H9 (cell line): ENCODE measurements at regions not wholly inside any gene's neighbourhood (a gene's known extent, or its start where the extent isn't known, plus 50 kb on each side); places are given as distances from the start of the nearest gene placed in this dataset.

Experiments
- DNase-seq: peaks from one replicate; pipeline ENCODE4 v3.0.0-alpha.2; 2017
- H2AFZ ChIP-seq: one replicate; pipeline ENCODE4 v1.6.1; 2013; ENCODE audit warnings: mild to moderate bottlenecking, low read length, control low read depth, moderate library complexity
- H2AK5ac ChIP-seq: 2 replicates; pipeline ENCODE4 v1.6.1; 2013; ENCODE audit warnings: low read length, control low read depth, mixed read lengths; ENCODE audit not compliant: insufficient read length
- H2BK120ac ChIP-seq: one replicate; pipeline ENCODE4 v1.6.1; 2013; ENCODE audit warnings: low read depth, mild to moderate bottlenecking, low read length, control low read depth, inconsistent platforms; ENCODE audit not compliant: poor library complexity, severe bottlenecking
- H2BK12ac ChIP-seq: 2 replicates; pipeline ENCODE4 v1.6.1; 2013; ENCODE audit warnings: low read length, control low read depth, mixed read lengths, low read depth; ENCODE audit not compliant: insufficient read length
- H2BK15ac ChIP-seq: 2 replicates; pipeline ENCODE4 v1.6.1; 2013; ENCODE audit warnings: low read depth, low read length, control low read depth
- H2BK20ac ChIP-seq: one replicate; pipeline ENCODE4 v1.6.1; 2013; ENCODE audit warnings: low read depth, mild to moderate bottlenecking, low read length, control low read depth, inconsistent platforms; ENCODE audit not compliant: poor library complexity, severe bottlenecking
- H2BK5ac ChIP-seq: 2 replicates; pipeline ENCODE4 v1.6.1; 2013; ENCODE audit warnings: low read length, control low read depth, mixed read lengths; ENCODE audit not compliant: insufficient read length
- H3K14ac ChIP-seq: 2 replicates; pipeline ENCODE4 v1.6.1; 2013; ENCODE audit warnings: low read length, control low read depth; ENCODE audit not compliant: insufficient read depth
- H3K18ac ChIP-seq: 2 replicates; pipeline ENCODE4 v1.6.1; 2013; ENCODE audit warnings: low read depth, mild to moderate bottlenecking, mixed read lengths, low read length, control low read depth; ENCODE audit not compliant: insufficient read length
- H3K23ac ChIP-seq: 2 replicates; pipeline ENCODE4 v1.6.1; 2013; ENCODE audit warnings: low read length, control low read depth, mixed read lengths, low read depth; ENCODE audit not compliant: insufficient read length
- H3K23me2 ChIP-seq: 2 replicates; pipeline ENCODE4 v1.6.1; 2013; ENCODE audit warnings: low read depth, mild to moderate bottlenecking, mixed read lengths, low read length, control low read depth; ENCODE audit not compliant: insufficient read length, poor library complexity, severe bottlenecking
- H3K27ac ChIP-seq: 2 replicates; pipeline ENCODE4 v1.5.1; 2013; ENCODE audit warnings: low read length, control low read depth, mixed read lengths, low read depth; ENCODE audit not compliant: insufficient read length
- H3K27me3 ChIP-seq: 2 replicates; pipeline ENCODE4 v1.6.1; 2013; ENCODE audit warnings: low read length, control low read depth, inconsistent platforms; ENCODE audit not compliant: insufficient read depth
- H3K4ac ChIP-seq: 2 replicates; pipeline ENCODE4 v1.6.1; 2013; ENCODE audit warnings: low read depth, mild to moderate bottlenecking, control low read depth, inconsistent platforms, low read length, moderate library complexity
- H3K4me1 ChIP-seq: 2 replicates; pipeline ENCODE4 v1.6.1; 2013; ENCODE audit warnings: low read length, control low read depth, inconsistent platforms; ENCODE audit not compliant: insufficient read depth
- H3K4me2 ChIP-seq: 2 replicates; pipeline ENCODE4 v1.6.1; 2013; ENCODE audit warnings: low read length, control low read depth, mixed read lengths; ENCODE audit not compliant: insufficient read length, insufficient read depth
- H3K56ac ChIP-seq: 2 replicates; pipeline ENCODE4 v1.6.1; 2013; ENCODE audit warnings: low read depth, mild to moderate bottlenecking, mixed read lengths, low read length, control low read depth; ENCODE audit not compliant: insufficient read length
- H3K79me1 ChIP-seq: 2 replicates; pipeline ENCODE4 v1.6.1; 2013; ENCODE audit warnings: low read depth, mild to moderate bottlenecking, moderate library complexity, low read length, control low read depth, inconsistent platforms; ENCODE audit not compliant: insufficient read depth, poor library complexity, severe bottlenecking
- H3K79me2 ChIP-seq: 2 replicates; pipeline ENCODE4 v1.6.1; 2013; ENCODE audit warnings: low read length, control low read depth, inconsistent platforms; ENCODE audit not compliant: insufficient read depth
- H3K9ac ChIP-seq: 2 replicates; pipeline ENCODE4 v1.6.1; 2013; ENCODE audit warnings: low read length, control low read depth, mixed read lengths; ENCODE audit not compliant: insufficient read length; ENCODE audit errors: extremely low read depth
- H3K9me3 ChIP-seq: one replicate; pipeline ENCODE4 v1.6.1; 2013; ENCODE audit warnings: low read depth, low read length, inconsistent platforms; ENCODE audit not compliant: control insufficient read depth
- H3T11ph ChIP-seq: one replicate; pipeline ENCODE4 v1.6.1; 2013; ENCODE audit warnings: mild to moderate bottlenecking, low read length, control low read depth, inconsistent platforms
- H4K20me1 ChIP-seq: one replicate; pipeline ENCODE4 v1.6.1; 2013; ENCODE audit not compliant: control insufficient read depth, insufficient read length, insufficient read depth
- H4K5ac ChIP-seq: 2 replicates; pipeline ENCODE4 v1.6.1; 2013; ENCODE audit warnings: low read depth, mild to moderate bottlenecking, mixed read lengths, low read length, control low read depth; ENCODE audit not compliant: insufficient read length
- H4K8ac ChIP-seq: replicated peaks from 2 replicates; pipeline ENCODE4 v1.6.1; 2013; ENCODE audit warnings: low read length, control low read depth, mixed read lengths, low read depth; ENCODE audit not compliant: insufficient read length
- H4K91ac ChIP-seq: 2 replicates; pipeline ENCODE4 v1.6.1; 2013; ENCODE audit warnings: low read depth, mild to moderate bottlenecking, moderate library complexity, mixed read lengths, low read length, control low read depth; ENCODE audit not compliant: insufficient read length
- H3K27ac Mint-ChIP-seq, 3 experiments: 2 replicates in 2 of 3; 3 replicates in 1 of 3; pipeline ENCODE4 v1.8.0; 2020 to 2021; ENCODE audit warnings: mixed read lengths in 3 of 3, mild to moderate bottlenecking in 1 of 3, moderate library complexity in 1 of 3
- H3K27me3 Mint-ChIP-seq: 2 replicates; pipeline ENCODE4 v1.8.0; 2021; ENCODE audit warnings: low read depth, mild to moderate bottlenecking, moderate library complexity, mixed read lengths
- H3K36me3 Mint-ChIP-seq, 3 experiments: 2 replicates in 2 of 3; 3 replicates in 1 of 3; pipeline ENCODE4 v1.8.0; 2020 to 2021; ENCODE audit warnings: low read depth in 3 of 3, mixed read lengths in 3 of 3; ENCODE audit not compliant: insufficient read depth in 1 of 3
- H3K4me1 Mint-ChIP-seq, 2 experiments: 2 replicates each; pipeline ENCODE4 v1.8.0; 2020; ENCODE audit warnings: mixed read lengths in 2 of 2
- H3K4me3 Mint-ChIP-seq, 2 experiments: 2 replicates in 1 of 2; 3 replicates in 1 of 2; pipeline ENCODE4 v1.8.0; 2020 to 2021; ENCODE audit warnings: mild to moderate bottlenecking in 2 of 2, mixed read lengths in 2 of 2, moderate library complexity in 1 of 2
- H3K9me3 Mint-ChIP-seq, 2 experiments: 2 replicates in 1 of 2; 3 replicates in 1 of 2; pipeline ENCODE4 v1.8.0; 2020; ENCODE audit warnings: mild to moderate bottlenecking in 2 of 2, mixed read lengths in 2 of 2, moderate library complexity in 1 of 2
- WGBS: extraction: QIAGEN DNeasy Blood & Tissue Kit; methylation state at CpG from one replicate; pipeline ENCODE4 v1.1.7; 2013; ENCODE audit warnings: missing lambda C conversion rate, low lambda C conversion rate, mixed read lengths; ENCODE audit not compliant: insufficient read length; ENCODE audit errors: extremely low coverage; 5-methylcytosine and 5-hydroxymethylcytosine counted together
- TF ChIP-seq, protein P1 (sequence below): fragments of 200-600 bp; sonication (generic); conservative IDR thresholded peaks from 3 replicates; pipeline ENCODE4 v1.8.0; 2021; ENCODE audit warnings: antibody characterized with exemption, mild to moderate bottlenecking

DNA sequence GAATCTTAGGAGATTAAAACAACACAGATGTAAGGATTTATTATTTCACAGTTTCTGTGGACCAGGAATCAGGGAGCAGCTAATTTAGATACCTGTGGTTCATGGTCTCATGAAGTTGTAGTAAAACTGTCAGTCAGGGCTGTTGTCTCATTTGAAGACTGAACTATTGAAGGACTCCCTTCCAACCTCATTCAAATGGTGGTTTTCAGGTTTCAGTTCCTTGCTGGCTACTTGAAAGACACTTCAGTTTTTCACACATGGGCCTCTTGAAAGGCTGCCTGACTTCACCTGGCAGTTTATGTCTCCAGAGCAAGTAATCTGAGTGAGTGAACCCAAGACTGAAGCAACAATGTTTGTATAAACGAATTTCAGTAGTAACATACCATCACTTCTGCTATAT, 915.9 kb downstream of the PLA2G4A start:
- no peaks in the 10 kb centered on the region for H3K9me3 Mint-ChIP-seq
- Histone ChIP-seq H2AFZ (no peak overlapping the region), H3K4me2 (no peak overlapping the region), H4K5ac (no peak overlapping the region), H3K27ac (no peak overlapping the region), H3K79me2 (no peaks in the 10 kb centered on the region), H2BK20ac (no peak overlapping the region), H2BK15ac (no peak overlapping the region), H4K20me1 (no peaks in the 10 kb centered on the region), H3K27me3 (no peaks in the 10 kb centered on the region), H3K14ac (no peak overlapping the region), H4K91ac (no peak overlapping the region), H2AK5ac (no peak overlapping the region), H3K23me2 (no peaks in the 10 kb centered on the region), H3K56ac (no peak overlapping the region), H3K9ac (no peak overlapping the region), H3K4me1 (no peaks in the 10 kb centered on the region), H3K9me3 (no peaks in the 10 kb centered on the region), H2BK5ac (no peak overlapping the region), H4K8ac (no peak overlapping the region), H3K23ac (no peak overlapping the region), H3K18ac (no peak overlapping the region), H3T11ph (no peak overlapping the region), H3K4ac (no peak overlapping the region), H2BK120ac (no peak overlapping the region), H2BK12ac (no peak overlapping the region), H3K79me1 (no peaks in the 10 kb centered on the region)
- H3K4me1 Mint-ChIP-seq = no peaks in the 10 kb centered on the region; a peak in 1 of 4 replicates
- WGBS = no CpG with 5 or more reads among the region's 1 CpG
- no peaks in the 10 kb centered on the region for H3K27me3 Mint-ChIP-seq
- no peak for DNase-seq
- H3K4me3 Mint-ChIP-seq = no peak overlapping the region
- H3K36me3 Mint-ChIP-seq = peaks cover 0 to 3% (median 0%) of the 10 kb centered on the region in 3 experiments; a peak in 1 of 7 replicates
- TF ChIP-seq, protein P1, sequence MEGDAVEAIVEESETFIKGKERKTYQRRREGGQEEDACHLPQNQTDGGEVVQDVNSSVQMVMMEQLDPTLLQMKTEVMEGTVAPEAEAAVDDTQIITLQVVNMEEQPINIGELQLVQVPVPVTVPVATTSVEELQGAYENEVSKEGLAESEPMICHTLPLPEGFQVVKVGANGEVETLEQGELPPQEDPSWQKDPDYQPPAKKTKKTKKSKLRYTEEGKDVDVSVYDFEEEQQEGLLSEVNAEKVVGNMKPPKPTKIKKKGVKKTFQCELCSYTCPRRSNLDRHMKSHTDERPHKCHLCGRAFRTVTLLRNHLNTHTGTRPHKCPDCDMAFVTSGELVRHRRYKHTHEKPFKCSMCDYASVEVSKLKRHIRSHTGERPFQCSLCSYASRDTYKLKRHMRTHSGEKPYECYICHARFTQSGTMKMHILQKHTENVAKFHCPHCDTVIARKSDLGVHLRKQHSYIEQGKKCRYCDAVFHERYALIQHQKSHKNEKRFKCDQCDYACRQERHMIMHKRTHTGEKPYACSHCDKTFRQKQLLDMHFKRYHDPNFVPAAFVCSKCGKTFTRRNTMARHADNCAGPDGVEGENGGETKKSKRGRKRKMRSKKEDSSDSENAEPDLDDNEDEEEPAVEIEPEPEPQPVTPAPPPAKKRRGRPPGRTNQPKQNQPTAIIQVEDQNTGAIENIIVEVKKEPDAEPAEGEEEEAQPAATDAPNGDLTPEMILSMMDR = no peak
- no peak overlapping the region for H3K27ac Mint-ChIP-seq
